Adrenal gland (tissue), 9 donors: ENCODE measurements at regions not wholly inside any gene's neighbourhood (a gene's known extent, or its start where the extent isn't known, plus 50 kb on each side); places are given as distances from the start of the nearest gene placed in this dataset.

Source experiments
- DNase-seq, 7 donors: peaks; one replicate each; pipeline ENCODE4 v3.0.0-alpha.2; 2019 to 2020
- H3K27ac ChIP-seq, 5 donors: fragments of 200-600 bp; sonication (generic) in 4 of 5; 1 replicate in 3 of 5; 2 replicates in 2 of 5; pipeline versions ENCODE4 v1.5.1 to v1.8.0; 2016 to 2020; ENCODE audit warnings: mild to moderate bottlenecking in 1 of 5
- H3K27me3 ChIP-seq: fragments of 200-600 bp; 2 replicates; pipeline ENCODE4 v1.8.0; 2021
- H3K36me3 ChIP-seq, 2 donors: fragments of 200-600 bp; replicated peaks in 1 of 2; 1 replicate in 1 of 2; 2 replicates in 1 of 2; pipeline versions ENCODE4 v1.5.1 to v1.8.0; 2018 to 2022
- H3K4me1 ChIP-seq, 2 donors: fragments of 200-600 bp; replicated peaks in 1 of 2; 1 replicate in 1 of 2; 2 replicates in 1 of 2; pipeline versions ENCODE4 v1.5.1 to v1.8.0; 2018 to 2021
- H3K4me3 ChIP-seq, 4 donors: fragments of 200-600 bp; sonication (generic) in 3 of 4; one replicate each; pipeline ENCODE4 v1.5.1; 2016 to 2018
- H3K9me3 ChIP-seq, 3 donors: fragments of 200-600 bp; sonication (generic) in 1 of 3; replicated peaks in 1 of 3; 1 replicate in 2 of 3; 2 replicates in 1 of 3; pipeline versions ENCODE4 v1.5.1 to v1.8.0; 2016 to 2021
- CTCF ChIP-seq, 6 experiments: fragments of 450-650 bp in 4 of 6; fragments of 200-600 bp in 2 of 6; sonication (generic) in 1 of 6; IDR thresholded peaks; 1 replicate in 5 of 6; 2 replicates in 1 of 6; pipeline versions ENCODE4 v1.5.1 to v1.8.0; 2016 to 2021; ENCODE audit warnings: antibody characterized with exemption in 6 of 6, mild to moderate bottlenecking in 2 of 6, moderate library complexity in 1 of 6
- POLR2A ChIP-seq, 2 donors: fragments of 450-650 bp; IDR thresholded peaks; one replicate each; pipeline ENCODE4 v1.6.1; 2017; ENCODE audit warnings: antibody characterized with exemption in 2 of 2, mild to moderate bottlenecking in 2 of 2, moderate library complexity in 1 of 2
- WGBS, 4 donors: extraction: QIAGEN DNeasy Blood & Tissue Kit in 2 of 4; methylation state at CpG; one replicate each; pipeline versions ENCODE4 v1.1.5 to v1.1.7; 2013 to 2017; 5-methylcytosine and 5-hydroxymethylcytosine counted together
- intact Hi-C, 2 donors: fragments of 100-400 bp; cut with DNase I; formaldehyde crosslinking; loops; one replicate each; pipeline versions ENCODE4 v1.14.1 to v1.15.0; 2022 to 2023
- donor health status: healthy with polysubstance abuse.
- donor health status: Bipolar disorder and iron deficiency.
- donor health status: DM: yes; HTN: yes; CAD: no.
- donor health status: DM: no; HTN: no; CAD: no.
- donor health status: DM: no; HTN: no; CAD: no.

GRCh38 chr12:119255314-119255713, 76.6 kb downstream of the HSPB8 start:
- 47 to 63% (median 58%) methylated on average over 4 of the region's 4 CpGs for WGBS, 4 donors
- DNase-seq = no peak
- no peaks in the 10 kb centered on the region for H3K9me3 ChIP-seq
- H3K4me3 ChIP-seq = no peak overlapping the region
- H3K27ac ChIP-seq = no peak overlapping the region
- H3K27me3 ChIP-seq = no peaks in the 10 kb centered on the region
- TF ChIP-seq CTCF (IDR thresholded peaks at IDR 0.05) (no peak), POLR2A (IDR thresholded peaks at IDR 0.05) (no peak)
- H3K36me3 ChIP-seq = no peaks in the 10 kb centered on the region
- no peaks in the 10 kb centered on the region for H3K4me1 ChIP-seq
- intact Hi-C loops = no loop called here

- intact Hi-C loops = no loop called here
- Histone ChIP-seq H3K27me3 (no peaks in the 10 kb centered on the region), H3K27ac (peak overlapping the region in 1 of 5 donors; percentile 32), H3K4me3 (no peak overlapping the region), H3K36me3 (no peaks in the 10 kb centered on the region), H3K9me3 (no peaks in the 10 kb centered on the region), H3K4me1 (no peaks in the 10 kb centered on the region)
- 35 to 64% (median 53%) methylated on average over 5 to 7 of the region's 7 CpGs for whole genome bisulfite sequencing, 4 donors
- peak in 3 of 7 donors; percentile 13 to 52 (median 14) for DNase-seq
- TF ChIP-seq POLR2A (IDR thresholded peaks at IDR 0.05) (no peak), CTCF (IDR thresholded peaks at IDR 0.05) (no peak)
These were observed 76.4 kb upstream of the CCDC60 start for GRCh38 chr12:119258149-119258548.

- intact Hi-C loops = no loop called here
- WGBS, 4 donors = 60 to 78% (median 73%) methylated on average over 4 of the region's 4 CpGs
These were observed 76.0 kb upstream of the CCDC60 start for GRCh38 chr12:119258556-119258955.

GRCh38 chr12:119259484-119259883, 75.0 kb upstream of the CCDC60 start:
- Histone ChIP-seq H3K27me3 (no peaks in the 10 kb centered on the region), H3K9me3 (no peaks in the 10 kb centered on the region), H3K36me3 (no peaks in the 10 kb centered on the region), H3K4me3 (no peak overlapping the region), H3K27ac (no peak overlapping the region), H3K4me1 (no peaks in the 10 kb centered on the region)
- intact Hi-C loops = no loop called here
- peak in 2 of 7 donors; percentile 1 to 17 for DNase-seq
- WGBS, 4 donors = 29 to 49% (median 35%) methylated on average over 4 of the region's 4 CpGs
- no peak for TF ChIP-seq CTCF (IDR thresholded peaks at IDR 0.05)
- no peak for TF ChIP-seq POLR2A (IDR thresholded peaks at IDR 0.05)

More at GRCh38 chr12:119258556-119258955, 76.0 kb upstream of the CCDC60 start:
- DNase-seq = no peak
- no peaks in the 10 kb centered on the region for H3K9me3 ChIP-seq
- H3K4me3 ChIP-seq = no peak overlapping the region
- peak overlapping the region in 1 of 5 donors; percentile 32 for H3K27ac ChIP-seq
- no peaks in the 10 kb centered on the region for H3K4me1 ChIP-seq
- H3K36me3 ChIP-seq = no peaks in the 10 kb centered on the region
- H3K27me3 ChIP-seq = no peaks in the 10 kb centered on the region
- TF ChIP-seq CTCF (IDR thresholded peaks at IDR 0.05) (no peak), POLR2A (IDR thresholded peaks at IDR 0.05) (no peak)
